ENCODE measurements at regions not wholly inside any gene's neighbourhood (a gene's known extent, or its start where the extent isn't known, plus 50 kb on each side); places are given as distances from the start of the nearest gene placed in this dataset.
"Not testable (repeated sequence)": the region's sequence is repeated elsewhere in the genome, so short reads cannot be mapped to it uniquely, and the experiment has no call there.

- Histone ChIP-seq H3K9me3 (ENCODE audit: low read length) (no peaks in the 10 kb centered on the region), H2AFZ (ENCODE audit: low read depth, low read length) (no peak overlapping the region), H3K4me3 (ENCODE audit: low read length) (no peak overlapping the region), H3K36me3 (ENCODE audit: insufficient read depth, low read length) (no peaks in the 10 kb centered on the region), H3K27me3 (ENCODE audit: insufficient read depth, low read length) (no peaks in the 10 kb centered on the region), H3K4me1 (ENCODE audit: insufficient read depth, low read length) (no peaks in the 10 kb centered on the region)
Measured at GRCh38 chr6:92708945-92709344, 710.4 kb downstream of the EPHA7 start.

GRCh38 chr6:92708270-92708669, 711.1 kb downstream of the EPHA7 start:
- no peaks in the 10 kb centered on the region for H3K36me3 ChIP-seq (ENCODE audit: insufficient read depth, low read length)

GRCh38 chr6:92706976-92707375, 712.4 kb downstream of the EPHA7 start:
- Histone ChIP-seq H3K4me1 (ENCODE audit: insufficient read depth, low read length) (no peaks in the 10 kb centered on the region), H3K9me3 (ENCODE audit: low read length) (no peaks in the 10 kb centered on the region), H3K36me3 (ENCODE audit: insufficient read depth, low read length) (no peaks in the 10 kb centered on the region), H3K27me3 (ENCODE audit: insufficient read depth, low read length) (no peaks in the 10 kb centered on the region), H2AFZ (ENCODE audit: low read depth, low read length) (no peak overlapping the region), H3K4me3 (ENCODE audit: low read length) (no peak overlapping the region)

More at GRCh38 chr6:92708270-92708669, 711.1 kb downstream of the EPHA7 start:
- no peaks in the 10 kb centered on the region for H3K27me3 ChIP-seq (ENCODE audit: insufficient read depth, low read length)
- H3K4me1 ChIP-seq (ENCODE audit: insufficient read depth, low read length) = no peaks in the 10 kb centered on the region
- H2AFZ ChIP-seq (ENCODE audit: low read depth, low read length) = no peak overlapping the region
- no peaks in the 10 kb centered on the region for H3K9me3 ChIP-seq (ENCODE audit: low read length)
- H3K4me3 ChIP-seq (ENCODE audit: low read length) = no peak overlapping the region

- no peaks in the 10 kb centered on the region for H3K4me1 ChIP-seq (ENCODE audit: insufficient read depth, low read length)
- no peaks in the 10 kb centered on the region for H3K9me3 ChIP-seq (ENCODE audit: low read length)
- H3K36me3 ChIP-seq (ENCODE audit: insufficient read depth, low read length) = no peaks in the 10 kb centered on the region
- H3K27me3 ChIP-seq (ENCODE audit: insufficient read depth, low read length) = no peaks in the 10 kb centered on the region
- no peak overlapping the region for H2AFZ ChIP-seq (ENCODE audit: low read depth, low read length)
- no peak overlapping the region for H3K4me3 ChIP-seq (ENCODE audit: low read length)
Measured at GRCh38 chr6:92701425-92702096, 717.8 kb downstream of the EPHA7 start.

DNA sequence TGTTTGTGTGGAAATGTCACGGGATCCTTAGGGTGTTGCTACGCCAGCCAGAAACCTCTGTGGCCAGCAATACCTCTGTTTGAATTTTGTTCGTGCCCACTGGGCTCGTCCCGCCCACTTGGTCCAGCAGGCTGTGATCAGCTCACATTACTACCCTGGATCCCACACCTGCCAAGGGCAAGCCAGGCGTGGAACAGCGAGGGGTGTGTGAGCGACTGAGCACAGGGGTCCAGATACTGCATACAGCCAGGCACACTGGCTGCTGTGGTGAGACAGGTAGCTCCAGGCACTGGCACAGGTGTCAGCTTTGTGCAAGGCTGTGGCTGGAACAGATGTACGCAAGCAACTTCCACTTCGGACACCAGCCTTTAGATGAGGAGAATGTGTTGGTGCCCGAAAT, 718.9 kb downstream of the EPHA7 start:
- Histone ChIP-seq H2AFZ (ENCODE audit: low read depth, low read length) (no peak overlapping the region), H3K4me3 (ENCODE audit: low read length) (no peak overlapping the region), H3K36me3 (ENCODE audit: insufficient read depth, low read length) (no peaks in the 10 kb centered on the region), H3K27me3 (ENCODE audit: insufficient read depth, low read length) (no peaks in the 10 kb centered on the region), H3K4me1 (ENCODE audit: insufficient read depth, low read length) (no peaks in the 10 kb centered on the region), H3K9me3 (ENCODE audit: low read length) (no peaks in the 10 kb centered on the region)

- Histone ChIP-seq H3K4me1 (ENCODE audit: insufficient read depth, low read length) (no peaks in the 10 kb centered on the region), H3K36me3 (ENCODE audit: insufficient read depth, low read length) (no peaks in the 10 kb centered on the region), H3K9me3 (ENCODE audit: low read length) (no peaks in the 10 kb centered on the region), H3K4me3 (ENCODE audit: low read length) (no peak overlapping the region), H3K27me3 (ENCODE audit: insufficient read depth, low read length) (no peaks in the 10 kb centered on the region), H2AFZ (ENCODE audit: low read depth, low read length) (no peak overlapping the region)
Measured at GRCh38 chr6:92690997-92691599, 728.3 kb downstream of the EPHA7 start.

- H3K27me3 ChIP-seq (ENCODE audit: insufficient read depth, low read length) = no peaks in the 10 kb centered on the region
- no peaks in the 10 kb centered on the region for H3K36me3 ChIP-seq (ENCODE audit: insufficient read depth, low read length)
- H2AFZ ChIP-seq (ENCODE audit: low read depth, low read length) = no peak overlapping the region
- no peak overlapping the region for H3K4me3 ChIP-seq (ENCODE audit: low read length)
- no peaks in the 10 kb centered on the region for H3K9me3 ChIP-seq (ENCODE audit: low read length)
- no peaks in the 10 kb centered on the region for H3K4me1 ChIP-seq (ENCODE audit: insufficient read depth, low read length)
Measured at GRCh38 chr6:92688342-92688741, 731.0 kb downstream of the EPHA7 start.

- H3K4me1 ChIP-seq (ENCODE audit: insufficient read depth, low read length) = no peaks in the 10 kb centered on the region
- no peaks in the 10 kb centered on the region for H3K36me3 ChIP-seq (ENCODE audit: insufficient read depth, low read length)
Measured at GRCh38 chr6:92687278-92687677, 732.1 kb downstream of the EPHA7 start.

GRCh38 chr6:92684386-92684785, 735.0 kb downstream of the EPHA7 start:
- Histone ChIP-seq H3K36me3 (ENCODE audit: insufficient read depth, low read length) (no peaks in the 10 kb centered on the region), H3K4me3 (ENCODE audit: low read length) (no peak overlapping the region), H3K27me3 (ENCODE audit: insufficient read depth, low read length) (no peaks in the 10 kb centered on the region), H3K9me3 (ENCODE audit: low read length) (no peaks in the 10 kb centered on the region), H3K4me1 (ENCODE audit: insufficient read depth, low read length) (no peaks in the 10 kb centered on the region), H2AFZ (ENCODE audit: low read depth, low read length) (no peak overlapping the region)

More at GRCh38 chr6:92687278-92687677, 732.1 kb downstream of the EPHA7 start:
- Histone ChIP-seq H3K9me3 (ENCODE audit: low read length) (no peaks in the 10 kb centered on the region), H2AFZ (ENCODE audit: low read depth, low read length) (no peak overlapping the region), H3K4me3 (ENCODE audit: low read length) (no peak overlapping the region), H3K27me3 (ENCODE audit: insufficient read depth, low read length) (no peaks in the 10 kb centered on the region)

- H3K27me3 ChIP-seq (ENCODE audit: insufficient read depth, low read length) = no peaks in the 10 kb centered on the region
- no peaks in the 10 kb centered on the region for H3K4me1 ChIP-seq (ENCODE audit: insufficient read depth, low read length)
- no peaks in the 10 kb centered on the region for H3K9me3 ChIP-seq (ENCODE audit: low read length)
- H2AFZ ChIP-seq (ENCODE audit: low read depth, low read length) = no peak overlapping the region
- H3K4me3 ChIP-seq (ENCODE audit: low read length) = no peak overlapping the region
- H3K36me3 ChIP-seq (ENCODE audit: insufficient read depth, low read length) = no peaks in the 10 kb centered on the region
Measured at GRCh38 chr6:92683748-92684147, 735.6 kb downstream of the EPHA7 start.

DNA sequence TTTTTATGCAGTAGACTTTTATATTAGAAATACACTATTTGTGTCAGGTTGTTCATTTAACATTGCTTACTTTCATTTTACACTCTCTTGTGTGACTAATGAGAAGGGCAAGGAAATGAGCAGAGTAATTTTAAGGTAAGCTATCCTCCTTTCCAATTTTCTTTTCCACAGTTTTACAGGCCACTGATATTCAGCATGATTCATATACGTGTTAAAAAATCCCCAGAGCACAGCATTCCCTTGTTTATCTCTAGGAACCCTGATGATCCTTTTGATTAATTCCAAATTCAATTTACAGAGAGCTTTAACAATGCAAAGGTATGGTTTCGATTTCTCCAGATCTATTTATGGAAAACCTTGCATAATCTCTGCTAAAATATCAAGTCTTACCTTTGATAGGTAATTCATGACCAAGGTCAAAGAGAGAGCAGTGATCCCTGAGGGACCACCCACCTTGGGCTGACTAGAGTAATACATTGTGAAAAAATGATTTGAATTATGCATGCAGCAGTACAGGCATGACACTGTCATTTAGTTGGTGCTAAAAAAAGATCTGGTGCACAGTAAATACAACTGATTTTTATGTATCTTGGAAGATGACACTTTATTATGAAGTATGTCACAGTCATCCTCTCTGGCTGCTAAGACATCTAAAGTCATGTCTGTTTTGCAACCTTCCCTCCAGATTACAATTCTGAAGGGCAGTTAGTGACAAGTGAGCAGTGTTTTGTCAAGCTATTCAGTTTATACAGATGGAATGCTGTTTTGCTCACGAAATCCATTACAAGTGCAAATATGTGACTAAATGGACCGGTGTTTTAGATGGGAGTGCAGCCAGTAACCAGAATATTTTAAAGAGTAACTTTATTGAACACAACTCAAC, 736.6 kb downstream of the EPHA7 start:
- H3K36me3 ChIP-seq (ENCODE audit: insufficient read depth, low read length) = no peaks in the 10 kb centered on the region
- H3K27me3 ChIP-seq (ENCODE audit: insufficient read depth, low read length) = no peaks in the 10 kb centered on the region
- H3K4me1 ChIP-seq (ENCODE audit: insufficient read depth, low read length) = no peaks in the 10 kb centered on the region
- H2AFZ ChIP-seq (ENCODE audit: low read depth, low read length) = no peak overlapping the region
- no peaks in the 10 kb centered on the region for H3K9me3 ChIP-seq (ENCODE audit: low read length)
- H3K4me3 ChIP-seq (ENCODE audit: low read length) = no peak overlapping the region

DNA sequence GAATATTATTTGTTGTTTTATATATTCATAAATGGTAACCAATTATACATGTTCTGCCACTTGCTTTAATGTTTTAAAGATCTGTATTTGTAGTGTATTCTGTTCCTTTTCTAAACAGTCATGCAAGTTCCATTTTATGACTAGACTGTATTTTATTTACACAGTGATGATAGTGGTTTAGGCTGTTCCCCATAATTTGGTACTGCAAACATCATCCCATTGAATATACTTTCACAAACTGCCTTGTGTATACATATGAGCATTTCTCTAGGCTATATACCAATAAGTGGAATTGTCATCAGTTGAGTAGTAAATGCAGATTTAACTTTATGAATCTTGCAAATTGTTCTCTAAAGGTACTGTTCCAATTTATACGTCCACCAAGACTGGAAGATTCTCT, 738.0 kb downstream of the EPHA7 start:
- no peaks in the 10 kb centered on the region for H3K36me3 ChIP-seq (ENCODE audit: insufficient read depth, low read length)
- no peaks in the 10 kb centered on the region for H3K27me3 ChIP-seq (ENCODE audit: insufficient read depth, low read length)
- no peaks in the 10 kb centered on the region for H3K4me1 ChIP-seq (ENCODE audit: insufficient read depth, low read length)

DNA sequence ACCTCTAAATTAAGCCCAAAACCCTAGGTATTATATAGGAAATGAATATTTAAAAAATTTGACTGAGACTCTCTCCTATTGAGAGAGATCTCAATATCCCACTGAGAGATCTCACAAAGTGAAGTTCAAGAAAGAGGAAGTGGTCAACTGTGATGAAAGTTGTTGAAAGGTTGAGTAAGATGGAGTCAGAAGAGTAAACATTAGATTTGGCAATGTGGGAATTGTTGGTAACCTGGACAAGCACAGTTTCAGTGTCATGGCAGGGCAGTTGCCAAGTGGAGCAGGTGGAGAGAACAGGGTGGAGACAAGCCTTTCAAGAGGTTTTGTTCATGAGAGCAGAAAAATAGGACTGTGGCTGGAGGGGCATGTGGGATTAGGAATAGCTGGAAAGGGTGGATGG, 747.9 kb downstream of the EPHA7 start:
- not testable (repeated sequence) for H3K27me3 ChIP-seq (ENCODE audit: insufficient read depth, low read length); H2AFZ ChIP-seq (ENCODE audit: low read depth, low read length); H3K9me3 ChIP-seq (ENCODE audit: low read length); H3K36me3 ChIP-seq (ENCODE audit: insufficient read depth, low read length); H3K4me3 ChIP-seq (ENCODE audit: low read length); H3K4me1 ChIP-seq (ENCODE audit: insufficient read depth, low read length)

More for the DNA sequence above, 738.0 kb downstream of the EPHA7 start:
- Histone ChIP-seq H3K4me3 (ENCODE audit: low read length) (no peak overlapping the region), H3K9me3 (ENCODE audit: low read length) (no peaks in the 10 kb centered on the region), H2AFZ (ENCODE audit: low read depth, low read length) (no peak overlapping the region)

Measured in neuron (in vitro differentiated cells).